Choroid plexus epithelial cell (primary cell): ENCODE measurements at regions not wholly inside any gene's neighbourhood (a gene's known extent, or its start where the extent isn't known, plus 50 kb on each side); places are given as distances from the start of the nearest gene placed in this dataset.
"Not testable (repeated sequence)": the region's sequence is repeated elsewhere in the genome, so short reads cannot be mapped to it uniquely, and the experiment has no call there.

Experiments used
- DNase-seq: peaks from one replicate; pipeline ENCODE4 v3.0.0-alpha.2; 2010; ENCODE audit warnings: low read depth
- H3K4me3 ChIP-seq: 2 replicates; pipeline ENCODE4 v1.5.1; 2011; ENCODE audit warnings: low read depth, mild to moderate bottlenecking, control low read depth, low read length, moderate library complexity
- TF ChIP-seq, protein P1 (sequence below): conservative IDR thresholded peaks from 2 replicates; pipeline ENCODE4 v1.5.1; 2011; ENCODE audit warnings: low read depth, mild to moderate bottlenecking, control low read depth, inconsistent platforms, low read length, moderate library complexity

DNA sequence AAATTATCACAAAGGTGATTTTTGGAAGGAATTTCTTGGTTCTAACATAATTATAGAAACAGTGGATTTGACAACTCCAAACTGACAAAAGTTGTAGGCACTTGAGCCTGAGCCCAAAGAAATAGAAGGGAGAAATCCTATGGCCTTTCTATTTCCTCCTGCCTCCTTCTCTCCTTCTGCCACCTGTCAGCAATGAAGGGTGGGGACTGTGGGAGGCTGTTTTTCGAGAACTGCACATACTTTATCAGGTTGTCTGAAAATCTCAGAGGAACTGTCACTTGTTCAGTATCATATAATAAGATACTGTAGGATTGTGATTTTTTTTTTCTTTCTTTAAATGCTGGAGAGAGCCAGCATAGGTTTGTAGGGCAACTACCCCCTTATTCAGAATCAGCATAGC, 187.9 kb upstream of the SESN3 start:
- H3K4me3 ChIP-seq: no peak overlapping the region
- TF ChIP-seq, protein P1, sequence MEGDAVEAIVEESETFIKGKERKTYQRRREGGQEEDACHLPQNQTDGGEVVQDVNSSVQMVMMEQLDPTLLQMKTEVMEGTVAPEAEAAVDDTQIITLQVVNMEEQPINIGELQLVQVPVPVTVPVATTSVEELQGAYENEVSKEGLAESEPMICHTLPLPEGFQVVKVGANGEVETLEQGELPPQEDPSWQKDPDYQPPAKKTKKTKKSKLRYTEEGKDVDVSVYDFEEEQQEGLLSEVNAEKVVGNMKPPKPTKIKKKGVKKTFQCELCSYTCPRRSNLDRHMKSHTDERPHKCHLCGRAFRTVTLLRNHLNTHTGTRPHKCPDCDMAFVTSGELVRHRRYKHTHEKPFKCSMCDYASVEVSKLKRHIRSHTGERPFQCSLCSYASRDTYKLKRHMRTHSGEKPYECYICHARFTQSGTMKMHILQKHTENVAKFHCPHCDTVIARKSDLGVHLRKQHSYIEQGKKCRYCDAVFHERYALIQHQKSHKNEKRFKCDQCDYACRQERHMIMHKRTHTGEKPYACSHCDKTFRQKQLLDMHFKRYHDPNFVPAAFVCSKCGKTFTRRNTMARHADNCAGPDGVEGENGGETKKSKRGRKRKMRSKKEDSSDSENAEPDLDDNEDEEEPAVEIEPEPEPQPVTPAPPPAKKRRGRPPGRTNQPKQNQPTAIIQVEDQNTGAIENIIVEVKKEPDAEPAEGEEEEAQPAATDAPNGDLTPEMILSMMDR: no peak
- DNase-seq: no peak

DNA sequence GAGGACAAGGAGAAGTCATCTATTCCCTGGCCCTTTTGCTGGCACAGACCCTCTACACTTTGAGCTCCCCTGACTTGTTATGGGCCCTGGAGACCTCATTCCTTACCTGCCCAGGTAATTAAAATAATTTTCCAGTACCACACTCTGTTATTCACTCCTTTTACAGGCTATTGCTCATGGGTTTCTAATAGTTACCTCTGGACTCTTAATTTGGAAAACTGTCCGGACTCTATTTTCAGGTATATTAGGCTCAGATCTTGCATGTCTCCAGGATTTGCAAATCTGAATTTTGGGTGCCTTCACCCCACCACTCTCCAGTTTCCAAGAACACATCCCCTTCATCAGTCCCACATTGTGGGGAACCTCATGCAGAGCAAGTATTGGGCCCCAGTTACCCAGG, 186.8 kb upstream of the SESN3 start:
- TF ChIP-seq, protein P1: no peak
- DNase-seq: no peak
- no peak overlapping the region for H3K4me3 ChIP-seq

DNA sequence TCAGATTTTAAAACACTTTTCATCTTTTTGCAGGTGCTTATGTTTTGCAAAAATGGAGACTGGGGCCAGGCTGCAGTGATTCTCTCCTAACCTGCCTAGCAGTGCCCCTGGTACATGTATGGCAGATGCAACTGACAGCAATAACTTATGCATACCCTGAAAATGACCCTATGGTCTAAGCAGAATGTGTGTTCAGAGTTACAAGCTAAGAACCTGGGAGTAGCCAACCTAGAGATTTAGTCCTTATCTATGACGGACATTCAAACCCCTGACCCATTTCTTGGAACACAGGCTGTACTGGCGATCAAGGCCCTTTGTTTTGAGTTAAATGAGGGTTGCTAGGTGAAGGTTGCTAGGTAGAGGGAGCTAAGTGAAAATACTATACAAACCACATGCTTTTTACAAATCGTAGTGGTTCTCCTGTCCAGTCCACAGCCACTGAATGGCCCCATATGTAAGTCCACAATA, 184.9 kb upstream of the SESN3 start:
- TF ChIP-seq, protein P1: no peak
- H3K4me3 ChIP-seq: no peak overlapping the region
- no peak for DNase-seq

DNA sequence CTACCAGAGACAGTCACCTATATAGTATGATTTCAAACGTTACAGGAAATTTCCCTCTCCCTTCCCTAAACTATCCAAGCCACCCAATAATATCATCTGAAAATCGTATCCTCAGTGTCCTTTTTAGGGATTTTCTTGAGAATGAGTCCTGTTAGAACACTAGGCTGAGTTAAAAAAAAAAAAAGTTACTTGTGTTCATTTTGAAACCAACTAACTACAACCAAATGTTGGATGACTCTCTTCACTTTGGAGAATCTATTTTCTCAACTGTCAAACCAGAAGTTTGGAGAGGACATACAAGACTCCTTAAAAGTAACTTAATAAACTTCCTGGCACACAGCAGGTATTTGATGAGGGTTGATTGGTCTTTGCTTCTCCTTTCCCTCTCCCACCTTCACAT, 183.2 kb upstream of the SESN3 start:
- TF ChIP-seq, protein P1: no peak
- no peak for DNase-seq
- no peak overlapping the region for H3K4me3 ChIP-seq

DNA sequence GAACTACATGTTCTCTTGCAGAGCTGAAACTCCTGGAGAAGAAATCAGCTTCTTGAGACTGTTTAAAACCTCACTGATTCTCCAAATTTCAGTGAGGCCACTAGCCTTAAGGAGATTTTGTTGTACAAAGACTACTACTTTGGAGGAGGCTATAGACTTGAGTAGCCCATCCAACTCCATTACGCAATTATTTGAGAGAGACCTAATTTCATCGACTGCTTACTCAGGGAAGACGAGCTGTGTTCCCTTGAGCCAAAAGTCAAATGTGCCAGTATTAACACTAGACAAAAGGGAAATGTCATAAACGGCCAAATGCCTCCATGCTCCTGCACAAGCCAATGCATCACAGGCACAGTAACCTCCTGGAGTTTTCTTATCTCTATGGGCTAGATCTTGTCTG, 182.8 kb upstream of the SESN3 start:
- TF ChIP-seq, protein P1: no peak
- no peak overlapping the region for H3K4me3 ChIP-seq
- DNase-seq: no peak

DNA sequence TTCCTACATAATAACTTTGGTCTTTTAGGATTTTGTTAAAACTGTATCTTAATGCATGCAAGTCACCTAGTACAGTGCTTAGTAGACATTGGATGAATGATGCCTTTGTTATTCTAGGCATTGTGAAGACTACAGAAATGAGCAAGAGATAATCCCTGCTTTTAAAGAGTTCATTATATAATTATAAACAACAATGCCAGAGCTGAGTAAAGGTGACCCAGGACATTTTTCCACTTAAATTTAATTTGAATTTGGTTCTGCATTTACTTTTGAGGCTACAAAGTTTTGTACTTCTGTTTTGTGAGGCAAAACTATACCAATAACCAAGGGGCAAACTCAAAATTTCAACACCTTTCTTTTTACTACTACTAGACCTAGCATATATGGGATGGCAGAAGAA, 182.0 kb upstream of the SESN3 start:
- TF ChIP-seq, protein P1: no peak
- no peak overlapping the region for H3K4me3 ChIP-seq
- no peak for DNase-seq

DNA sequence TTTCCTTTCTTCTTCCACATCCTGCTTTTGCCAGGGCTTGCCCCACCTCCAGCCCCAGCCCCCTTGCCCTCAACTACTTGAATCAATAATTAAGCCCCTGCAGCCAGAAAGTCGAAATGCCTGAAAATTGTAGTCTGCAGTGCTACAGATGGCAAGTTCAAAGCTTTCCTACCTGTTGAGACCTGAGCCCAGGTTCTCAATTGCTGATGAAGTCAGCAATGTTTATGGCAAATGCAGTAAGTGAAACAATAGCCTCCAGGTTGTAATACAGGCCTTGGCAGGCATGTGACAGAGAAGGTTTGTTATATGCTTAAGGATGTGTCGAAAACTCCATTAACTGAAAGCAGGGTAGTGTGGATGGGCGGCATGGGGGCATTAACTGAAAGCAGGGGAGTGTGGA, 181.1 kb upstream of the SESN3 start:
- no peak overlapping the region for H3K4me3 ChIP-seq
- TF ChIP-seq, protein P1: no peak
- DNase-seq: no peak

DNA sequence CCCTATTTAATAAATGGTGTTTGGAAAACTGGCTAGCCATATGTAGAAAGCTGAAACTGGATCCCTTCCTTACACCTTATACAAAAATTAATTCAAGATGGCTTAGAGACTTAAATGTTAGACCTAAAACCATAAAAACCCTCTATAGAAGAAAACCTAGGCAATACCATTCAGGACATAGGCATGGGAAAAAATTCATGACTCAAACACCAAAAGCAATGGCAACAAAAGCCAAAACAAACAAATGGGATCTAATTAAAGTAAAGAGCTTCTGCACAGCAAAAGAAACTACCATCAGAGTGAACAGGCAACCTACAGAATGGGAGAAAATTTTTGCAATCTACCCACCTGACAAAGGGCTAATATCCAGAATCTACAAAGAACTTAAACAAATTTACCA, 179.7 kb upstream of the SESN3 start:
- H3K4me3 ChIP-seq, DNase-seq: not testable (repeated sequence)
